PC-3 (cell line): ENCODE measurements at regions not wholly inside any gene's neighbourhood (a gene's known extent, or its start where the extent isn't known, plus 50 kb on each side); places are given as distances from the start of the nearest gene placed in this dataset.

Experiments
- ATAC-seq: fragments of 200-7000 bp; cut with Tn5 transposase; 2 replicates; pipeline ENCODE4 v1.9.1; 2020; ENCODE audit warnings: mild to moderate bottlenecking, moderate library complexity
- BruUV-seq: library from RNA; stranded (reverse); fragments of 400-500 nt; replicated peaks from 2 replicates; lab custom pipeline; 2021; lab: Mats Ljungman, UMichigan
- CTCF ChIA-PET: fragments of 300-600 bp; sonication (Branson Sonifier 250); formaldehyde crosslinking; loops from one replicate; lab custom pipeline; 2022; ENCODE audit warnings: antibody characterized with exemption; lab: Charles Lee
- POLR2A ChIA-PET: fragments of 300-600 bp; sonication (Branson Sonifier 250); formaldehyde crosslinking; loops from one replicate; lab custom pipeline; 2022; ENCODE audit warnings: antibody characterized with exemption; ENCODE audit not compliant: unreplicated experiment; lab: Charles Lee
- DNase-seq: peaks from one replicate; pipeline ENCODE4 v3.0.0-alpha.2; 2015
- H2AFZ ChIP-seq: fragments of 300-600 bp; sonication (generic); 2 replicates; pipeline ENCODE4 v1.6.0; 2016; ENCODE audit warnings: antibody characterized with exemption, low read length
- H3F3A ChIP-seq: fragments of 300-600 bp; sonication (generic); one replicate; pipeline ENCODE4 v1.6.0; 2017; ENCODE audit warnings: antibody characterized with exemption, low read length, control low read depth, mild to moderate bottlenecking; ENCODE audit not compliant: unreplicated experiment
- H3K27ac ChIP-seq: fragments of 300-600 bp; sonication (generic); 2 replicates; pipeline ENCODE4 v1.5.1; 2016; ENCODE audit warnings: mild to moderate bottlenecking, low read length
- H3K27me3 ChIP-seq: fragments of 300-600 bp; sonication (generic); 2 replicates; pipeline ENCODE4 v1.6.1; 2016; ENCODE audit warnings: low read length, mixed read lengths
- H3K36me3 ChIP-seq: fragments of 300-600 bp; sonication (generic); 2 replicates; pipeline ENCODE4 v1.6.1; 2016; ENCODE audit warnings: low read depth, mixed run types, low read length, mixed read lengths
- H3K4me1 ChIP-seq: fragments of 300-600 bp; sonication (generic); 2 replicates; pipeline ENCODE4 v1.5.1; 2016; ENCODE audit warnings: low read length; ENCODE audit not compliant: insufficient read depth
- H3K4me2 ChIP-seq: fragments of 300-600 bp; sonication (generic); 2 replicates; pipeline ENCODE4 v1.6.0; 2016; ENCODE audit warnings: low read length
- H3K4me3 ChIP-seq: fragments of 300-600 bp; sonication (generic); 2 replicates; pipeline ENCODE4 v1.5.1; 2016; ENCODE audit warnings: mild to moderate bottlenecking, low read length, mixed read lengths
- H3K79me2 ChIP-seq: fragments of 300-600 bp; sonication (generic); 2 replicates; pipeline ENCODE4 v1.6.1; 2017; ENCODE audit warnings: low read length, mixed read lengths
- H3K9ac ChIP-seq: fragments of 300-600 bp; sonication (generic); 2 replicates; pipeline ENCODE4 v1.6.0; 2016; ENCODE audit warnings: mild to moderate bottlenecking, low read length
- H3K9me2 ChIP-seq: fragments of 300-600 bp; sonication (generic); replicated peaks from 2 replicates; pipeline ENCODE4 v1.6.1; 2016; ENCODE audit warnings: mixed run types, low read length, mixed read lengths
- H3K9me3 ChIP-seq: fragments of 300-600 bp; sonication (generic); 2 replicates; pipeline ENCODE4 v1.6.1; 2016; ENCODE audit warnings: low read length, mixed read lengths
- H4K20me1 ChIP-seq: fragments of 300-600 bp; sonication (generic); 2 replicates; pipeline ENCODE4 v1.6.1; 2016; ENCODE audit warnings: low read length, mixed read lengths
- CTCF ChIP-seq: fragments of 300-600 bp; sonication (generic); conservative IDR thresholded peaks from 2 replicates; pipeline ENCODE4 v1.5.1; 2017; ENCODE audit warnings: antibody characterized with exemption, low read depth, mild to moderate bottlenecking, low read length
- EZH2 ChIP-seq: fragments of 300-600 bp; sonication (generic); IDR thresholded peaks from one replicate; pipeline ENCODE4 v1.6.1; 2017; ENCODE audit warnings: antibody characterized with exemption, mild to moderate bottlenecking, low read length; ENCODE audit not compliant: unreplicated experiment
- EZH2phosphoT487 ChIP-seq: fragments of 300-600 bp; sonication (generic); IDR thresholded peaks from 2 replicates; pipeline ENCODE4 v1.6.1; 2018; ENCODE audit warnings: mild to moderate bottlenecking, antibody characterized with exemption, low read length, borderline replicate concordance
- intact Hi-C: fragments of 100-400 bp; cut with micrococcal nuclease; formaldehyde crosslinking; loops from 2 replicates; pipeline ENCODE4 v1.9.0; 2023

GRCh38 chr12:77559400-77560074 lies 271.2 kb upstream of the NAV3 start:
- no peaks in the 10 kb centered on the region for H3K9me2 ChIP-seq
- H3K4me2 ChIP-seq, result no peak overlapping the region
- no peak overlapping the region for H3K4me3 ChIP-seq
- BruUV-seq, result no TSS peak
- no peaks in the 10 kb centered on the region for H3K27me3 ChIP-seq
- H3K27ac ChIP-seq, result no peak overlapping the region
- no peaks in the 10 kb centered on the region for H3K79me2 ChIP-seq
- DNase-seq (no peak), ATAC-seq (no peak)
- intact Hi-C loops, result no loop called here
- no peaks in the 10 kb centered on the region for H3K36me3 ChIP-seq
- TF ChIP-seq CTCF, result no peak
- TF ChIP-seq EZH2phosphoT487, result no peak
- no peak for TF ChIP-seq EZH2
- CTCF ChIA-PET, result no interaction called here
- H4K20me1 ChIP-seq, result no peaks in the 10 kb centered on the region
- no peak overlapping the region for H3K9ac ChIP-seq
- no peaks in the 10 kb centered on the region for H3K4me1 ChIP-seq
- POLR2A ChIA-PET, result no interaction called here
- H3K9me3 ChIP-seq, result no peaks in the 10 kb centered on the region
- no peak overlapping the region for H2AFZ ChIP-seq
- H3F3A ChIP-seq, result no peaks in the 10 kb centered on the region

GRCh38 chr12:77555074-77555473 lies 275.6 kb upstream of the NAV3 start:
- Histone ChIP-seq H3K27me3 (peaks cover 11% of the 10 kb centered on the region), H3K4me3 (no peak overlapping the region), H3K36me3 (no peaks in the 10 kb centered on the region), H3K9ac (no peak overlapping the region), H2AFZ (no peak overlapping the region), H4K20me1 (no peaks in the 10 kb centered on the region), H3K27ac (no peak overlapping the region), H3F3A (no peaks in the 10 kb centered on the region), H3K9me3 (no peaks in the 10 kb centered on the region), H3K4me2 (no peak overlapping the region), H3K79me2 (no peaks in the 10 kb centered on the region), H3K9me2 (no peaks in the 10 kb centered on the region), H3K4me1 (no peaks in the 10 kb centered on the region)
- DNase-seq, result no peak
- ChIA-PET POLR2A (no interaction called here), CTCF (no interaction called here)
- no TSS peak for BruUV-seq
- no peak for ATAC-seq
- TF ChIP-seq EZH2 (no peak), CTCF (no peak), EZH2phosphoT487 (no peak)
- intact Hi-C loops, result no loop called here

DNA sequence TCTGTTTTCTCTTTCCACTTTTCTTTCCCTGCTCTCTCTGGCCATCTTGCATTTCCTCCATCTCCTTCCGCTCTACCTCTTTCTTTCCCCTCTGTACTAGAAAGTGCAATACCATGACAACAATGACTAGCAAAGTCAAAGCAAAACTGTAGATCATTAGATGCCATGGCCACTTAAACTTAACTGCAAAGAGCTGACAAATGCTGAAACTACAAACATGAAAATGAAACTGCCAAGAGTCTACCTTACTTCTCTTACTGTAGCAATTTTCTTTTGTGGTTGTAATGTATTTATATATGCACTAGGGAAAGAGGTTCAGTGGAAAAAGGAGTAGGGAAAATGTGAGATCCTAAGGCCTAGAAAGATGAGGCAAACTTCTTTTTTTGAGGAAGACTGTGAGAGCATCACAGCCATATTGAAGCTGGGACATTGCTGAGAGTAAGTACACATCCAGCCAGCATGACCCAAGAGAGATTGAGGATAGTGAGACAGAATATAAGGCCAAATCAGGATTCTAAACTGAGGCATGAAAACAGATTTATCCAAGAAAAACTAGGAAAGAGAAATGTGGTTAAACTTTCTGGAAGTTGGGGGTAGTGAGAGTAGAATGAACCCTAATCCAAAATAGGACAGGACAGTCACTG lies 276.6 kb upstream of the NAV3 start:
- ChIA-PET POLR2A (no interaction called here), CTCF (no interaction called here)
- no peak overlapping the region for H3K9ac ChIP-seq
- DNase-seq (no peak), ATAC-seq (no peak)
- intact Hi-C loops, result no loop called here
- no peaks in the 10 kb centered on the region for H4K20me1 ChIP-seq
- no peaks in the 10 kb centered on the region for H3F3A ChIP-seq
- no peaks in the 10 kb centered on the region for H3K9me3 ChIP-seq
- H3K27ac ChIP-seq, result no peak overlapping the region
- no peak overlapping the region for H3K4me2 ChIP-seq
- no peaks in the 10 kb centered on the region for H3K79me2 ChIP-seq
- H3K36me3 ChIP-seq, result no peaks in the 10 kb centered on the region
- BruUV-seq, result no TSS peak
- H3K4me1 ChIP-seq, result no peaks in the 10 kb centered on the region
- no peak overlapping the region for H3K4me3 ChIP-seq
- H2AFZ ChIP-seq, result no peak overlapping the region
- no peak for TF ChIP-seq CTCF
- TF ChIP-seq EZH2, result no peak
- no peak for TF ChIP-seq EZH2phosphoT487
- no peaks in the 10 kb centered on the region for H3K9me2 ChIP-seq
- H3K27me3 ChIP-seq, result peaks cover 11% of the 10 kb centered on the region
